Endodermal cell (in vitro differentiated cells): ENCODE measurements at regions not wholly inside any gene's neighbourhood (a gene's known extent, or its start where the extent isn't known, plus 50 kb on each side); places are given as distances from the start of the nearest gene placed in this dataset.

Experiments used
- DNase-seq: peaks from one replicate; pipeline ENCODE4 v3.0.0-alpha.2; 2017
- H3K27ac ChIP-seq: 2 replicates; pipeline ENCODE4 v1.5.1; 2013; ENCODE audit warnings: mild to moderate bottlenecking, low read depth, low read length, moderate library complexity
- H3K27me3 ChIP-seq: 2 replicates; pipeline ENCODE4 v1.6.1; 2013; ENCODE audit warnings: mild to moderate bottlenecking, low read length, moderate library complexity; ENCODE audit not compliant: insufficient read depth, control insufficient read depth, poor library complexity, severe bottlenecking
- H3K36me3 ChIP-seq: 2 replicates; pipeline ENCODE4 v1.7.0; 2013; ENCODE audit warnings: mild to moderate bottlenecking, low read length, moderate library complexity; ENCODE audit not compliant: control insufficient read depth, insufficient read depth
- H3K4me1 ChIP-seq: one replicate; pipeline ENCODE4 v1.7.0; 2013; ENCODE audit warnings: low read length; ENCODE audit not compliant: control insufficient read depth, insufficient read depth
- H3K4me3 ChIP-seq: 2 replicates; pipeline ENCODE4 v1.5.1; 2013; ENCODE audit warnings: mild to moderate bottlenecking, low read length, moderate library complexity
- H3K9ac ChIP-seq: 2 replicates; pipeline ENCODE4 v1.6.1; 2013; ENCODE audit warnings: mild to moderate bottlenecking, low read length, moderate library complexity; ENCODE audit not compliant: poor library complexity, severe bottlenecking; ENCODE audit errors: extremely low read depth
- H3K9me3 ChIP-seq: 2 replicates; pipeline ENCODE4 v1.6.1; 2013; ENCODE audit warnings: mild to moderate bottlenecking, low read length, moderate library complexity; ENCODE audit not compliant: control insufficient read depth
- H3K27ac Mint-ChIP-seq: 2 replicates; pipeline ENCODE4 v1.8.0; 2020; ENCODE audit warnings: mixed read lengths
- H3K27me3 Mint-ChIP-seq: 2 replicates; pipeline ENCODE4 v1.8.0; 2021; ENCODE audit warnings: mild to moderate bottlenecking, mixed read lengths; ENCODE audit not compliant: insufficient read depth
- H3K36me3 Mint-ChIP-seq: 2 replicates; pipeline ENCODE4 v1.8.0; 2020; ENCODE audit warnings: low read depth, mixed read lengths
- H3K4me1 Mint-ChIP-seq: 2 replicates; pipeline ENCODE4 v1.8.0; 2020; ENCODE audit warnings: mixed read lengths
- H3K4me3 Mint-ChIP-seq: 2 replicates; pipeline ENCODE4 v1.8.0; 2020; ENCODE audit warnings: mild to moderate bottlenecking, moderate library complexity, mixed read lengths
- H3K9me3 Mint-ChIP-seq: 2 replicates; pipeline ENCODE4 v1.8.0; 2020; ENCODE audit warnings: mild to moderate bottlenecking, mixed read lengths
- CTCF ChIP-seq: fragments of 200-600 bp; sonication (generic); conservative IDR thresholded peaks from 2 replicates; pipeline ENCODE4 v1.5.0; 2021; ENCODE audit warnings: antibody characterized with exemption, mild to moderate bottlenecking
- WGBS, 2 experiments: methylation state at CpG; one replicate each; pipeline versions ENCODE4 v1.1.5 to v1.1.7; 2013; ENCODE audit warnings: missing lambda C conversion rate in 2 of 2, mixed read lengths in 1 of 2; ENCODE audit not compliant: insufficient coverage in 1 of 2, insufficient read length in 1 of 2; 5-methylcytosine and 5-hydroxymethylcytosine counted together

GRCh38 chr10:130781206-130781605 is 530.3 kb downstream of the TCERG1L start:
- DNase-seq: no peak
- Histone ChIP-seq H3K9ac (no peak overlapping the region), H3K27ac (no peak overlapping the region), H3K4me3 (no peak overlapping the region), H3K9me3 (no peaks in the 10 kb centered on the region), H3K4me1 (no peaks in the 10 kb centered on the region), H3K36me3 (no peaks in the 10 kb centered on the region), H3K27me3 (no peaks in the 10 kb centered on the region)
- Mint-ChIP-seq H3K36me3 (no peaks in the 10 kb centered on the region), H3K27me3 (peaks cover 2% of the 10 kb centered on the region), H3K27ac (no peak overlapping the region), H3K4me3 (no peak overlapping the region), H3K9me3 (no peaks in the 10 kb centered on the region), H3K4me1 (no peaks in the 10 kb centered on the region)
- no peak for TF ChIP-seq CTCF
- 90 to 93% methylated on average over 5 to 8 of the region's 8 CpGs for WGBS, 2 experiments

GRCh38 chr10:130781623-130782022 is 529.9 kb downstream of the TCERG1L start:
- no peak for DNase-seq
- Histone ChIP-seq H3K4me3 (no peak overlapping the region), H3K4me1 (no peaks in the 10 kb centered on the region), H3K27me3 (no peaks in the 10 kb centered on the region), H3K9me3 (no peaks in the 10 kb centered on the region), H3K27ac (no peak overlapping the region), H3K9ac (no peak overlapping the region), H3K36me3 (no peaks in the 10 kb centered on the region)
- Mint-ChIP-seq H3K4me1 (no peaks in the 10 kb centered on the region), H3K9me3 (no peaks in the 10 kb centered on the region), H3K27ac (no peak overlapping the region), H3K36me3 (no peaks in the 10 kb centered on the region), H3K4me3 (no peak overlapping the region), H3K27me3 (peaks cover 2% of the 10 kb centered on the region)
- no peak for TF ChIP-seq CTCF
- 81 to 89% methylated on average over 6 to 7 of the region's 7 CpGs for WGBS, 2 experiments

GRCh38 chr10:130782467-130782866 is 529.1 kb downstream of the TCERG1L start:
- Histone ChIP-seq H3K27me3 (no peaks in the 10 kb centered on the region), H3K36me3 (no peaks in the 10 kb centered on the region), H3K27ac (no peak overlapping the region), H3K9ac (no peak overlapping the region), H3K9me3 (no peaks in the 10 kb centered on the region), H3K4me3 (no peak overlapping the region), H3K4me1 (no peaks in the 10 kb centered on the region)
- no peak overlapping the region for H3K27ac Mint-ChIP-seq
- peaks cover 2% of the 10 kb centered on the region for H3K27me3 Mint-ChIP-seq
- peak; percentile 68 for TF ChIP-seq CTCF
- H3K4me1 Mint-ChIP-seq: no peaks in the 10 kb centered on the region
- WGBS, 2 experiments: 84 to 97% methylated on average over 5 to 11 of the region's 11 CpGs
- DNase-seq: peak; percentile 81
- H3K4me3 Mint-ChIP-seq: no peak overlapping the region
- no peaks in the 10 kb centered on the region for H3K36me3 Mint-ChIP-seq
- H3K9me3 Mint-ChIP-seq: no peaks in the 10 kb centered on the region
